PC-9 (cell line): ENCODE measurements at regions not wholly inside any gene's neighbourhood (a gene's known extent, or its start where the extent isn't known, plus 50 kb on each side); places are given as distances from the start of the nearest gene placed in this dataset.

Experiments used
- BruUV-seq: library from RNA; stranded (reverse); fragments of 400-500 nt; replicated peaks from 2 replicates; lab custom pipeline; 2021; lab: Mats Ljungman, UMichigan
- CTCF ChIA-PET: fragments of 300-600 bp; sonication (Branson Sonifier 250); formaldehyde crosslinking; loops from one replicate; lab custom pipeline; 2022; ENCODE audit warnings: antibody characterized with exemption; lab: Charles Lee
- POLR2A ChIA-PET: fragments of 300-600 bp; sonication (Branson Sonifier 250); formaldehyde crosslinking; loops from one replicate; lab custom pipeline; 2022; ENCODE audit warnings: antibody characterized with exemption; ENCODE audit not compliant: unreplicated experiment; lab: Charles Lee
- DNase-seq, 2 experiments: peaks; one replicate each; pipeline versions ENCODE4 v3.0.0 to v3.0.0-alpha.2; 2015 to 2022; ENCODE audit warnings: mixed read lengths in 1 of 2
- H2AFZ ChIP-seq: fragments of 200-600 bp; sonication (generic); 2 replicates; pipeline ENCODE4 v1.8.1; 2017; ENCODE audit warnings: antibody characterized with exemption
- H3F3A ChIP-seq: fragments of 200-600 bp; sonication (generic); 2 replicates; pipeline ENCODE4 v1.8.1; 2017; ENCODE audit warnings: antibody characterized with exemption, mild to moderate bottlenecking, low read depth; ENCODE audit not compliant: insufficient read depth
- H3K27ac ChIP-seq: fragments of 200-600 bp; sonication (generic); 2 replicates; pipeline ENCODE4 v1.6.1; 2016; ENCODE audit warnings: mixed run types
- H3K27me3 ChIP-seq: fragments of 200-600 bp; sonication (generic); 2 replicates; pipeline ENCODE4 v1.6.1; 2016; ENCODE audit warnings: low read depth, mixed run types; ENCODE audit not compliant: insufficient read depth
- H3K36me3 ChIP-seq: fragments of 200-600 bp; sonication (generic); 2 replicates; pipeline ENCODE4 v1.6.1; 2016; ENCODE audit warnings: low read depth, mixed run types
- H3K4me1 ChIP-seq: fragments of 200-600 bp; sonication (generic); replicated peaks from 2 replicates; pipeline ENCODE4 v1.6.1; 2016; ENCODE audit warnings: mixed run types; ENCODE audit not compliant: insufficient read depth
- H3K4me2 ChIP-seq: fragments of 200-600 bp; sonication (generic); 2 replicates; pipeline ENCODE4 v1.6.1; 2017; ENCODE audit warnings: mixed run types
- H3K4me3 ChIP-seq: fragments of 200-600 bp; sonication (generic); 2 replicates; pipeline ENCODE4 v1.6.1; 2016; ENCODE audit warnings: mixed run types
- H3K79me2 ChIP-seq: fragments of 200-600 bp; sonication (generic); 2 replicates; pipeline ENCODE4 v1.6.1; 2017; ENCODE audit warnings: low read depth, mixed run types
- H3K9me2 ChIP-seq: fragments of 200-600 bp; sonication (generic); 2 replicates; pipeline ENCODE4 v1.8.1; 2017; ENCODE audit warnings: mild to moderate bottlenecking; ENCODE audit not compliant: insufficient read depth
- H3K9me3 ChIP-seq: fragments of 200-600 bp; sonication (generic); 2 replicates; pipeline ENCODE4 v1.8.1; 2016; ENCODE audit warnings: low read depth; ENCODE audit not compliant: insufficient read depth
- H4K20me1 ChIP-seq: fragments of 200-600 bp; sonication (generic); 2 replicates; pipeline ENCODE4 v1.8.1; 2017; ENCODE audit not compliant: insufficient read depth
- CTCF ChIP-seq: fragments of 200-600 bp; sonication (generic); conservative IDR thresholded peaks from 2 replicates; pipeline ENCODE4 v1.6.1; 2017; ENCODE audit warnings: mixed run types, antibody characterized with exemption, mild to moderate bottlenecking, moderate library complexity
- EZH2 ChIP-seq: fragments of 200-600 bp; sonication (generic); IDR thresholded peaks from 2 replicates; pipeline ENCODE4 v1.8.0; 2017; ENCODE audit warnings: antibody characterized with exemption, low read depth
- intact Hi-C: fragments of 100-400 bp; cut with micrococcal nuclease; formaldehyde crosslinking; loops from one replicate; pipeline ENCODE4 v1.10.0; 2022; ENCODE audit not compliant: unreplicated experiment

- no TSS peak for BruUV-seq
- DNase-seq = no peak
- H4K20me1 ChIP-seq = no peaks in the 10 kb centered on the region
- H3K36me3 ChIP-seq = no peaks in the 10 kb centered on the region
- TF ChIP-seq CTCF (no peak), EZH2 (no peak)
- no peak overlapping the region for H3K4me2 ChIP-seq
- peaks cover 63% of the 10 kb centered on the region for H3K27me3 ChIP-seq
- no peaks in the 10 kb centered on the region for H3K9me2 ChIP-seq
- no peak overlapping the region for H3K27ac ChIP-seq
- no peaks in the 10 kb centered on the region for H3K4me1 ChIP-seq
- no peaks in the 10 kb centered on the region for H3F3A ChIP-seq
- H2AFZ ChIP-seq = no peak overlapping the region
- ChIA-PET CTCF (no interaction called here), POLR2A (no interaction called here)
- intact Hi-C loops = no loop called here
- H3K4me3 ChIP-seq = no peak overlapping the region
- H3K79me2 ChIP-seq = no peaks in the 10 kb centered on the region
- no peaks in the 10 kb centered on the region for H3K9me3 ChIP-seq
These were observed 135.1 kb upstream of the MYLIP start for GRCh38 chr6:15993716-15994228.

GRCh38 chr6:15990179-15990578 is 138.7 kb upstream of the MYLIP start:
- no peak for TF ChIP-seq CTCF
- Histone ChIP-seq H3K27ac (no peak overlapping the region), H3K4me3 (no peak overlapping the region), H2AFZ (no peak overlapping the region), H3K9me3 (no peaks in the 10 kb centered on the region), H4K20me1 (no peaks in the 10 kb centered on the region), H3K4me2 (no peak overlapping the region), H3K36me3 (no peaks in the 10 kb centered on the region), H3K27me3 (peaks cover 44% of the 10 kb centered on the region), H3F3A (no peaks in the 10 kb centered on the region), H3K79me2 (no peaks in the 10 kb centered on the region), H3K4me1 (no peaks in the 10 kb centered on the region), H3K9me2 (no peaks in the 10 kb centered on the region)
- ChIA-PET POLR2A (no interaction called here), CTCF (no interaction called here)
- intact Hi-C loops = no loop called here
- no TSS peak for BruUV-seq
- no peak for DNase-seq

GRCh38 chr6:15989397-15989796 is 139.5 kb upstream of the MYLIP start:
- H3K4me3 ChIP-seq = no peak overlapping the region
- H3K79me2 ChIP-seq = no peaks in the 10 kb centered on the region
- H4K20me1 ChIP-seq = no peaks in the 10 kb centered on the region
- no peaks in the 10 kb centered on the region for H3K9me3 ChIP-seq
- H3F3A ChIP-seq = no peaks in the 10 kb centered on the region
- ChIA-PET POLR2A (no interaction called here), CTCF (no interaction called here)
- no TSS peak for BruUV-seq
- H3K4me2 ChIP-seq = no peak overlapping the region
- no peaks in the 10 kb centered on the region for H3K36me3 ChIP-seq
- TF ChIP-seq CTCF = no peak
- TF ChIP-seq EZH2 = no peak
- H3K4me1 ChIP-seq = no peaks in the 10 kb centered on the region
- no peaks in the 10 kb centered on the region for H3K9me2 ChIP-seq
- DNase-seq = no peak
- peaks cover 37% of the 10 kb centered on the region for H3K27me3 ChIP-seq
- no peak overlapping the region for H2AFZ ChIP-seq
- no peak overlapping the region for H3K27ac ChIP-seq
- intact Hi-C loops = no loop called here
